HS-27A (cell line): ENCODE measurements at regions not wholly inside any gene's neighbourhood (a gene's known extent, or its start where the extent isn't known, plus 50 kb on each side); places are given as distances from the start of the nearest gene placed in this dataset.
"Not testable (repeated sequence)": the region's sequence is repeated elsewhere in the genome, so short reads cannot be mapped to it uniquely, and the experiment has no call there.

Experiments used
- DNase-seq: peaks from one replicate; pipeline ENCODE4 v3.0.0-alpha.2; 2012; ENCODE audit warnings: low read depth, missing footprints

GRCh38 chr22:48738204-48738980, 1089.3 kb downstream of the BRD1 start:
- DNase-seq, result no peak

DNA sequence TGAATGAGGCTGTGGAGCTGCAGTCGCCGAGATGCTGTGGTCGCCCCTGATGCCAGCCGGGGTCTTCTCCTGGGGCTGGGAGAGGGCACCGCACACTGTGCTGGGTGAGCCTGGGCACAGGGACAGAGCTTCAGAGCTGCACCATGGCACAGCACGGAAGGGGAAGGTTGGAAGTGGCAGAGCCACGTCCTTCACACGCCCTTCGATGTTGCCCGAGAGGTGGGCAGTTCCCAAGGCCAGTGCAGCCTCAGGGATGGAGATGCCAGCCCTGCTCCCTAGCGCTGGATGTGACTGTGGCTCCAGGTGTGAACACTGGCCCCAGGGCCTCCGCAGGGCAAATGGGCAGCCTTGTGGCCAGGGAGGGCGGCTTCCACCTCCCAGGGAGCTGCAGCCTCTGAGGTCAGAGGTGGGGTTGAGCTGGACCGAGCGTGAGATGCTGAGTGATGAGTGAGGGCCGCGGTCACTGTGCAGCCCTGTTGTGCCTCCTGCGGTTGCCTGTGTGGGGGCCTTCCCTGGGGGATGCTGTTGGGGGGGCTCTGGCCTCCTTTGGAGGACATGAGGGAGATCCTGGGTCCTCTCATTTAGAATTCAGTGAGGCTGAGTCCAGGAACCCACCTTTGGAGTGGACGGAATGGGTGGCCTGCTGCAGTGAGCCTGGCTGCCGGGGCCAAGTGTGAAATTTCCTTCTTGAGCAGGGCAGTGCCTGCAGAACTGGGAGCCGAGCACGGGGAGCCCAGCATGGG, 1090.0 kb downstream of the BRD1 start:
- no peak for DNase-seq

- no peak for DNase-seq
Measured at GRCh38 chr22:48736593-48737460, 1090.8 kb downstream of the BRD1 start.

- DNase-seq, result no peak
Measured at GRCh38 chr22:48734961-48735360, 1092.7 kb downstream of the BRD1 start.

GRCh38 chr22:48734359-48734758, 1093.3 kb downstream of the BRD1 start:
- no peak for DNase-seq

DNA sequence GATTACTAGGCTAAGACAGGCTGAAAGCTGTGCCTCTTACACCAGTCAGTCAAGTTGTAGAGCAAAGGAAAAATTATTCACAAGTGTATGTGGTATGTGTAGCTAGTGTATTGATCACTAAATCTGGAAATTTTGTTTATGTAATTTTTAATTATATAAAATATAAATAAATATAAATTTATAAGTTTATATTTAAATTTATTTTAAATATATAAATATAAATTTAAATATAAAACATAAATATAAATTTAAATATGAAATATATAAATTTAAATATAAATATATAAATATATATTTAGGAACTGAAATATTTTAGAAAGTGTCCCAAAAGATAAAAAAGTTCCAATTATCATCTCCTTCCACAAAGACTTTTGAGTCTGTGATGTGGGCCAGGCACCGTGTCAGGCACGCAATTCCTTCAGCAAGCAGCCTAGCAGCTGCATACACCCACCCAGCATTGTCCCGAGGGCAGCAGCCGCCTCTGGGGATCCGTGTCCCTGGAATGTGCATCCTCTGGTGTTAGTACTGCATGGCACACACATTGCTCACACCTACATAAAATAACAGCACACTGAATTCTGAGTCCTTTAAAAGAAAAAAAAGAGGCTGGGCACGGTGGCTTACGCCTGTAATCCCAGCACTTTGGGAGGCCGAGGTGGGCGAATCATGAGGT, 1098.0 kb downstream of the BRD1 start:
- no peak for DNase-seq

- DNase-seq, result no peak
Measured at GRCh38 chr22:48727454-48728058, 1100.1 kb downstream of the BRD1 start.

GRCh38 chr22:48724899-48725298, 1102.8 kb downstream of the BRD1 start:
- DNase-seq, result no peak

GRCh38 chr22:48722661-48723060, 1105.0 kb downstream of the BRD1 start:
- DNase-seq, result no peak

DNA sequence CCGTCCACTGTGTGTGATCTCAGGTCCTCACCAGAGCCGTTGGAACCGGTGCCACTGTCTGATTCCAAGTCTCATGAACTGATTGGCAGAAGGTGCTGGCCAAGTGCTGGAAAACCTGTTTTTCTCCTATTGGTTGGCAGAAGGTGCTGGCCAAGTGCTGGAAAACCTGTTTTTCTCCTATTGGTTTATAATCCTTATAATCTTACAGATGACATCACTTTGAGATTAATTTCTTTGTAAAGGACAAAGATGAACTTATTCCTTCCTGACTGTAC, 1106.3 kb downstream of the BRD1 start:
- no peak for DNase-seq

- no peak for DNase-seq
Measured at GRCh38 chr22:48720662-48721394, 1106.8 kb downstream of the BRD1 start.

DNA sequence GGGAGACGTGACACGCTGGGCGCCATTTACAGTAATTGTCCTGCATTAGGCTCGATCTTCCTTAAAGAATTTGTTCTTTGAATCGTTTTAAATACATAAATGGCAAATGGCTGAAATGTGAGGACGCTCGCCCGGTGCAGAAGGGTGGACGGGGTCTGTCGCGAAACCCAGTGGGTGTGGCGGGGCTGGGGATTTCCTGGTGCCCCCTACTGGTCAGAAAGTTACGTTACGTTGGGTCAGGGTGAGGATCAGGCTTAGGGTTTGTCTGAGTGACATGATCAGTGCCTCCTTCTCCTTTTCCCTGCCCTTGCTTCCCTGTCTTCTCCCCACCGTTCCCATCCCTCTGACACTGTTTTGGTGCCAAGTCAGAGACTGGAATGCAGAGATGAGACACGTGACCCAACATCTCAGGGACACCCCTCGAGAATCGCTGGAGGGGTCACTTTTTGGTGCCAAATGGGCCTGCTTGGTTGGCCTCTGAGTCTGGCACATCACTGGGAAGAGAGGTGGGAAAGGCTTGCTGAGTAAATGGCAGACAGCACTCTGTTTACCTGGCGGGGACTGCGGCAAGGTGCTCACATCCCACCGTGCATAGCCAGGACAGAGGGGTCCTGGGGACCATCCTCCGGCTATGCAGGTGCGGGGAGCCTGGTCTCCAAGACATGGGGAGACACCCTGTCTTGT, 1107.6 kb downstream of the BRD1 start:
- DNase-seq, result no peak

DNA sequence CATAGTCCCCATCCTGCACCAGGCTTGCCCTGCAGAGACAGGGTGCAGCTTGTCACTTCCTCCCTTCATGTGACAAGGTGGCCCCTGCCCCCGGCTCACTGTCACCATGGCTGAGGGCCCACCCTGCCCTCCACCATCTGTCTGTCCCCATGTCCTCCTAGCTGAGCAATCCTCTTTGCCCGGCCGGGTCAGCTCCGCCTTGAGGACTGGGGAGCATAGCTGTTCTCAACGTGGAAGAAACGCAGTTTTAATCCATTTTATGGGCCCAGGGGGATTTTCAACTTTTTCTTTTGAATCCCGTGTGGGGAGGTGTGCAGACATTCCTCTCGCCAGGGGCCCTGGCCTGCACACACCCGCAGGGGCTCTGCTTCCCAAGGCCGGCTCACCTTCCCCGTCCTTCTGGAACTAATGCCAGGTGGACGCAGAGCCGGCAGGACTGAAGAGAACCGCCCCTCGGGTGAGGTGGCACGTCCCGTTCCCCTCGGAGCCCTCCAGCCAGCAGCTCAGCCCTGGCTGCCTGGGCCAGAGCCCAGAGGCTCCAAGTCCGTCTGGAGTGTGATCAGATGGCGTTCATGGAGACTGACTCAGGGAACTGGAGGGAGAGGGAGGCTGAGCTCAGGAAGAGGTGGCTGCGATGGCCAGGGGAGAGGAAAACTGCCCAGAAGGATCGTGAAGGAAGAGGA, 1108.7 kb downstream of the BRD1 start:
- no peak for DNase-seq

- no peak for DNase-seq
Measured at GRCh38 chr22:48717883-48718817, 1109.5 kb downstream of the BRD1 start.

GRCh38 chr22:48717076-48717810, 1110.4 kb downstream of the BRD1 start:
- no peak for DNase-seq

DNA sequence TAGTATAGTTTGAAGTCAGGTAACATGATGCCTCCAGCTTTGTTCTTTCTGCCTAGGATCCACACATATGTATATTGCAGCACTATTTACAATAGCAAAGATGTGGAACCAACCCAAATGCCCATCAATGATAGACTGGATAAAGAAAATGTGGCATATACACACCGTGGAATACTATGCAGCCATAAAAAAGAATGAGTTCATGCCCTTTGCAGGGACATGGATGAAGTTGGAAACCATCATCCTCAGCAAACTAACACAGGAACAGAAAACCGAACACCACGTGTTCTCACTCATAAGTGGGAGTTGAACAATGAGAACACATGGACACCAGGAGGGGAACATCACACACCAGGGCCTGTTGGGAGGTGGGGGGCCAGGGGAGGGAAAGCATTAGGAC, 1111.5 kb downstream of the BRD1 start:
- not testable (repeated sequence) for DNase-seq

DNA sequence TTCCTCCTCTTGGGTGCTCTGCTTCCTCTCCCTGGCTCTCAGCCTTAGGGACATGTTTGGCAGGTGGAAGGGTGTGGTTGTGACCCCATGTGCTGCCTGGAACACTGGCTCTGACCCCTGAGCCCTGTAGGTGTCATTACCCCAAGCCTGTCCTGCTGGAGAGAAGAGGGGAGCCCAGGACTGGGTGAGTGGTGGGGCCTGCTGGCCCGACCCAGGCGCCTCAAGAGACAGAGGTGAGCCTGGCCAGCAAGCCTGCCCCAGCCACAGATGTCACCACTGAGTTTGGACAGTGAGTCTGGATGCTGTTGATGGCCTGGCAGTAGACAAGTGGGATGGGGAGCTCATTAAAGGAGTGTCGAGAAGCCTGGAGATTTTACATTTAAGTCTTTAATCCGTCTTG, 1112.2 kb downstream of the BRD1 start:
- DNase-seq, result no peak

GRCh38 chr22:48714231-48714630, 1113.4 kb downstream of the BRD1 start:
- DNase-seq, result no peak
